K562 (cell line): ENCODE measurements at regions not wholly inside any gene's neighbourhood (a gene's known extent, or its start where the extent isn't known, plus 50 kb on each side); places are given as distances from the start of the nearest gene placed in this dataset.
A peak's percentile ranks its signal among the peaks of the same experiment; 100 is the strongest.

Experiments used
- REST ChIP-seq, 2 experiments: fragments of 450-650 bp; formaldehyde crosslinking in 1 of 2; IDR thresholded peaks; 2 replicates each; pipeline versions ENCODE4 v1.4.0 to v1.6.1; 2014 to 2020; ENCODE audit warnings: mild to moderate bottlenecking in 2 of 2, borderline replicate concordance in 1 of 2, low read depth in 1 of 2

- peak; percentile 93 for TF ChIP-seq REST (IDR thresholded peaks at IDR 0.05; ENCODE audit: borderline replicate concordance)
- TF ChIP-seq REST (CRISPR knock-in tag; IDR thresholded peaks at IDR 0.05; ENCODE audit: low read depth): no peak
Measured at GRCh38 chr2:158918452-158918851, 50.0 kb upstream of the TANC1 start (continued).
